H1 (cell line): ENCODE measurements at regions not wholly inside any gene's neighbourhood (a gene's known extent, or its start where the extent isn't known, plus 50 kb on each side); places are given as distances from the start of the nearest gene placed in this dataset.

Source experiments
- CTCF ChIA-PET: fragments of 300-600 bp; sonication (Branson Sonifier 250); formaldehyde crosslinking; loops from one replicate; lab custom pipeline; 2021; ENCODE audit not compliant: partially characterized antibody; lab: Charles Lee
- POLR2A ChIA-PET: fragments of 300-600 bp; sonication (Branson Sonifier 250); formaldehyde crosslinking; loops from one replicate; lab custom pipeline; 2021; ENCODE audit warnings: inconsistent platforms; ENCODE audit not compliant: partially characterized antibody; lab: Charles Lee
- DNase-seq, 2 experiments: peaks; one replicate each; pipeline versions ENCODE4 v3.0.0 to v3.0.0-alpha.2; 2010 to 2022; ENCODE audit warnings: low spot score in 2 of 2, low read depth in 1 of 2, mixed read lengths in 1 of 2
- FAIRE-seq: peaks from 2 replicates; lab custom pipeline; 2011; peaks lifted over from hg19 to GRCh38; lab: Jason Lieb, UNC
- H2AFZ ChIP-seq: 2 replicates; pipeline ENCODE4 v1.8.1; 2012; ENCODE audit warnings: low read length, inconsistent platforms
- H2AK5ac ChIP-seq: 2 replicates; pipeline ENCODE4 v1.6.1; 2013; ENCODE audit warnings: low read depth, low read length
- H2BK120ac ChIP-seq: replicated peaks from 2 replicates; pipeline ENCODE3; 2013; ENCODE audit warnings: low read depth, low read length, inconsistent platforms
- H2BK12ac ChIP-seq: 2 replicates; pipeline ENCODE4 v1.6.1; 2013; ENCODE audit warnings: low read depth, low read length
- H2BK15ac ChIP-seq: 2 replicates; pipeline ENCODE4 v1.6.1; 2013; ENCODE audit warnings: low read length
- H2BK20ac ChIP-seq: 2 replicates; pipeline ENCODE4 v1.6.1; 2013; ENCODE audit warnings: low read length
- H2BK5ac ChIP-seq: 2 replicates; pipeline ENCODE4 v1.6.1; 2013; ENCODE audit warnings: low read depth, low read length
- H3K14ac ChIP-seq: 2 replicates; pipeline ENCODE4 v1.6.1; 2013; ENCODE audit warnings: inconsistent platforms; ENCODE audit not compliant: insufficient read length
- H3K18ac ChIP-seq: 2 replicates; pipeline ENCODE4 v1.6.1; 2013; ENCODE audit warnings: low read length; ENCODE audit errors: extremely low read depth
- H3K23ac ChIP-seq: 2 replicates; pipeline ENCODE4 v1.6.1; 2013; ENCODE audit warnings: inconsistent platforms; ENCODE audit not compliant: insufficient read length
- H3K23me2 ChIP-seq: 2 replicates; pipeline ENCODE4 v1.6.1; 2013; ENCODE audit warnings: low read depth, low read length
- H3K27ac ChIP-seq: 2 replicates; pipeline ENCODE4 v1.6.1; 2011; ENCODE audit warnings: low read depth, low read length, inconsistent platforms
- H3K27me3 ChIP-seq, 4 experiments: replicated peaks in 1 of 4; 1 replicate in 1 of 4; 2 replicates in 3 of 4; pipeline versions ENCODE4 v1.6.1 to v1.8.1; 2011 to 2013; ENCODE audit warnings: low read length in 3 of 4, mild to moderate bottlenecking in 3 of 4, inconsistent platforms in 2 of 4, mixed read lengths in 2 of 4, moderate library complexity in 1 of 4; ENCODE audit not compliant: control insufficient read depth in 3 of 4, insufficient read depth in 3 of 4; ENCODE audit errors: extremely low read depth in 1 of 4
- H3K36me3 ChIP-seq, 4 experiments: 2 replicates each; pipeline versions ENCODE4 v1.6.1 to v1.8.1; 2011 to 2013; ENCODE audit warnings: mild to moderate bottlenecking in 4 of 4, low read length in 3 of 4, moderate library complexity in 2 of 4, control low read depth in 1 of 4, inconsistent platforms in 1 of 4; ENCODE audit not compliant: insufficient read depth in 4 of 4, control insufficient read depth in 2 of 4
- H3K4ac ChIP-seq: replicated peaks from 2 replicates; pipeline ENCODE3; 2013; ENCODE audit warnings: low read length, low read depth, mixed read lengths, inconsistent platforms; ENCODE audit not compliant: insufficient read length
- H3K4me1 ChIP-seq, 4 experiments: replicated peaks in 1 of 4; 1 replicate in 1 of 4; 2 replicates in 3 of 4; pipeline versions ENCODE4 v1.6.1 to v1.8.1; 2011 to 2013; ENCODE audit warnings: low read length in 3 of 4, inconsistent platforms in 2 of 4, mixed read lengths in 1 of 4; ENCODE audit not compliant: insufficient read depth in 4 of 4, control insufficient read depth in 3 of 4
- H3K4me2 ChIP-seq, 2 experiments: 2 replicates each; pipeline versions ENCODE4 v1.6.1 to v1.8.1; 2011 to 2013; ENCODE audit warnings: low read depth in 2 of 2, low read length in 2 of 2, control low read depth in 1 of 2, inconsistent platforms in 1 of 2, mild to moderate bottlenecking in 1 of 2; ENCODE audit not compliant: insufficient read depth in 1 of 2
- H3K4me3 ChIP-seq, 4 experiments: fragments of 200-600, 300-600 bp in 1 of 4; sonication (generic), shearing (Covaris generic), sonication (Bioruptor Twin) in 1 of 4; 2 replicates each; pipeline versions ENCODE4 v1.5.1 to v1.8.1; 2011 to 2016; ENCODE audit warnings: low read length in 4 of 4, low read depth in 3 of 4, control low read depth in 2 of 4, inconsistent platforms in 2 of 4, mild to moderate bottlenecking in 2 of 4, mixed read lengths in 1 of 4, moderate library complexity in 1 of 4; ENCODE audit not compliant: insufficient read depth in 2 of 4; ENCODE audit errors: extremely low read depth in 1 of 4
- H3K56ac ChIP-seq: replicated peaks from 2 replicates; pipeline ENCODE3; 2013; ENCODE audit warnings: low read depth, mild to moderate bottlenecking, mixed read lengths, low read length, inconsistent platforms; ENCODE audit not compliant: insufficient read length
- H3K79me1 ChIP-seq: 2 replicates; pipeline ENCODE4 v1.6.1; 2013; ENCODE audit warnings: low read depth, low read length, control low read depth
- H3K79me2 ChIP-seq, 2 experiments: 2 replicates each; pipeline versions ENCODE4 v1.6.1 to v1.8.1; 2012 to 2013; ENCODE audit warnings: low read length in 2 of 2, mild to moderate bottlenecking in 2 of 2, inconsistent platforms in 1 of 2; ENCODE audit not compliant: insufficient read depth in 2 of 2, control insufficient read depth in 1 of 2
- H3K9ac ChIP-seq, 4 experiments: replicated peaks in 1 of 4; 1 replicate in 1 of 4; 2 replicates in 3 of 4; pipeline versions ENCODE4 v1.6.1 to v1.8.1; 2011 to 2013; ENCODE audit warnings: low read depth in 3 of 4, low read length in 3 of 4, control low read depth in 2 of 4, mild to moderate bottlenecking in 2 of 4, moderate library complexity in 2 of 4, inconsistent platforms in 1 of 4; ENCODE audit errors: extremely low read depth in 1 of 4
- H3K9me3 ChIP-seq, 2 experiments: 2 replicates each; pipeline versions ENCODE4 v1.6.1 to v1.8.1; 2012 to 2013; ENCODE audit warnings: mild to moderate bottlenecking in 2 of 2, moderate library complexity in 2 of 2, control low read depth in 1 of 2, inconsistent platforms in 1 of 2, low read depth in 1 of 2, low read length in 1 of 2, mixed read lengths in 1 of 2; ENCODE audit not compliant: insufficient read depth in 2 of 2
- H4K20me1 ChIP-seq, 2 experiments: replicated peaks in 1 of 2; 2 replicates each; pipeline versions ENCODE3 to v1.8.1; 2011 to 2013; ENCODE audit warnings: inconsistent platforms in 2 of 2, low read length in 2 of 2, mild to moderate bottlenecking in 1 of 2; ENCODE audit not compliant: insufficient read depth in 2 of 2, control insufficient read depth in 1 of 2
- H4K5ac ChIP-seq: 2 replicates; pipeline ENCODE4 v1.6.1; 2013; ENCODE audit warnings: low read length, low read depth, mixed read lengths, inconsistent platforms; ENCODE audit not compliant: insufficient read length
- H4K8ac ChIP-seq: 2 replicates; pipeline ENCODE4 v1.8.0; 2013; ENCODE audit warnings: mild to moderate bottlenecking, moderate library complexity, low read length, inconsistent platforms; ENCODE audit not compliant: insufficient read depth; ENCODE audit errors: extremely low read depth
- H4K91ac ChIP-seq: replicated peaks from 2 replicates; pipeline ENCODE3; 2013; ENCODE audit warnings: low read length, mixed read lengths, inconsistent platforms; ENCODE audit not compliant: insufficient read length
- ASH2L ChIP-seq: fragments of 200-600, 300-600 bp; sonication (generic); IDR thresholded peaks from one replicate; pipeline ENCODE4 v1.7.1; 2017; ENCODE audit warnings: low read length
- ATF2 ChIP-seq: IDR thresholded peaks from 2 replicates; pipeline ENCODE4 v1.6.1; 2012; ENCODE audit warnings: low read length, inconsistent platforms
- CHD2 ChIP-seq: IDR thresholded peaks from 2 replicates; pipeline ENCODE4 v1.6.1; 2012; ENCODE audit warnings: low read length, improper control_type of control experiment
- EGR1 ChIP-seq: IDR thresholded peaks from 2 replicates; pipeline ENCODE4 v1.6.1; 2011; ENCODE audit warnings: low read depth, low read length, borderline replicate concordance
- JUN ChIP-seq: IDR thresholded peaks from 2 replicates; pipeline ENCODE4 v1.6.1; 2011; ENCODE audit warnings: low read depth, mild to moderate bottlenecking, improper control_type of control experiment, low read length
- MAX ChIP-seq: IDR thresholded peaks from 2 replicates; pipeline ENCODE4 v1.6.1; 2012; ENCODE audit warnings: inconsistent platforms
- POLR2A ChIP-seq, 2 experiments: IDR thresholded peaks; 1 replicate in 1 of 2; 2 replicates in 1 of 2; pipeline ENCODE4 v1.6.1; 2011; ENCODE audit warnings: low read depth in 2 of 2, low read length in 2 of 2, mild to moderate bottlenecking in 2 of 2; ENCODE audit errors: control extremely low read depth in 1 of 2
- RAD21 ChIP-seq, 2 experiments: IDR thresholded peaks in 1 of 2; conservative IDR thresholded peaks in 1 of 2; 2 replicates each; pipeline ENCODE4 v1.6.1; 2011; ENCODE audit warnings: low read depth in 2 of 2, low read length in 2 of 2, improper control_type of control experiment in 1 of 2, inconsistent platforms in 1 of 2, mild to moderate bottlenecking in 1 of 2, moderate library complexity in 1 of 2
- SIRT6 ChIP-seq: IDR thresholded peaks from one replicate; pipeline ENCODE4 v1.7.1; 2012; ENCODE audit warnings: low read length, inconsistent platforms
- SIX5 ChIP-seq: IDR thresholded peaks from 2 replicates; pipeline ENCODE4 v1.6.1; 2011; ENCODE audit warnings: mild to moderate bottlenecking, low read depth, low read length
- SRF ChIP-seq: IDR thresholded peaks from 2 replicates; pipeline ENCODE4 v1.6.1; 2011; ENCODE audit warnings: mild to moderate bottlenecking, low read depth, low read length, moderate library complexity
- TAF1 ChIP-seq: IDR thresholded peaks from 2 replicates; pipeline ENCODE4 v1.6.1; 2011; ENCODE audit warnings: mild to moderate bottlenecking, low read depth, low read length
- WGBS, 2 experiments: shearing (Covaris generic) in 1 of 2; methylation state at CpG; one replicate each; pipeline versions ENCODE4 v1.1.6 to v1.1.7; 2013 to 2015; ENCODE audit warnings: low lambda C conversion rate in 2 of 2, mixed read lengths in 2 of 2, inconsistent platforms in 1 of 2, low coverage in 1 of 2, missing lambda C conversion rate in 1 of 2; ENCODE audit not compliant: insufficient replicate concordance in 2 of 2, insufficient coverage in 1 of 2, insufficient read length in 1 of 2; ENCODE audit errors: extremely low coverage in 1 of 2, missing lambda C conversion rate in 1 of 2; 5-methylcytosine and 5-hydroxymethylcytosine counted together

GRCh38 chr11:26782220-26782965, 60.5 kb upstream of the SLC5A12 start:
- Histone ChIP-seq H3K79me2 (no peaks in the 10 kb centered on the region), H2BK15ac (no peak overlapping the region), H3K14ac (no peak overlapping the region), H2BK5ac (no peak overlapping the region), H4K5ac (no peak overlapping the region), H3K9ac (no peak overlapping the region), H3K18ac (no peak overlapping the region), H2BK12ac (no peak overlapping the region), H3K4me1 (no peaks in the 10 kb centered on the region), H4K8ac (no peak overlapping the region), H3K79me1 (no peaks in the 10 kb centered on the region), H2BK120ac (no peak overlapping the region), H3K23ac (no peak overlapping the region), H4K20me1 (no peaks in the 10 kb centered on the region), H2AK5ac (no peak overlapping the region), H3K4me3 (no peak overlapping the region), H3K27ac (no peak overlapping the region), H3K23me2 (no peaks in the 10 kb centered on the region), H3K56ac (no peak overlapping the region), H2AFZ (no peak overlapping the region), H3K27me3 (no peaks in the 10 kb centered on the region), H3K9me3 (peaks cover 9 to 13% of the 10 kb centered on the region in 2 experiments), H3K36me3 (no peaks in the 10 kb centered on the region; a peak in 1 of 8 replicates), H2BK20ac (no peak overlapping the region), H3K4me2 (no peak overlapping the region), H4K91ac (no peak overlapping the region), H3K4ac (no peak overlapping the region)
- FAIRE-seq (no peak), DNase-seq (no peak)
- TF ChIP-seq ASH2L (no peak), EGR1 (no peak), POLR2A (IDR thresholded peaks at IDR 0.05; ENCODE audit: control extremely low read depth in 1 of 2, low read depth in 2 of 2, low read length in 2 of 2) (no peak), RAD21 (IDR thresholded peaks at IDR 0.05 in 1 of 2, conservative IDR thresholded peaks at IDR 0.05 in 1 of 2; ENCODE audit: low read depth in 2 of 2, low read length in 2 of 2) (no peak), MAX (no peak), SIX5 (no peak), ATF2 (no peak), CHD2 (no peak), TAF1 (no peak), SRF (no peak), JUN (no peak), SIRT6 (no peak)
- 77% methylated on average over 4 of the region's 4 CpGs; no CpG with 5 or more reads in 1 of the 2 experiments for WGBS, 2 experiments
- ChIA-PET CTCF (no interaction called here), POLR2A (no interaction called here)
